ENCODE measurements at regions not wholly inside any gene's neighbourhood (a gene's known extent, or its start where the extent isn't known, plus 50 kb on each side); places are given as distances from the start of the nearest gene placed in this dataset.

GRCh38 chr2:45255563-45255962 is 246.3 kb upstream of the SIX2 start:
- H4K12ac ChIP-seq (ENCODE audit: low read depth, low read length) = no peak overlapping the region
- peaks cover 2% of the 10 kb centered on the region for H3K9me3 ChIP-seq (ENCODE audit: insufficient read depth, low read depth, low read length)
- no peaks in the 10 kb centered on the region for H3K79me1 ChIP-seq (ENCODE audit: low read length)
- no peak overlapping the region for H2BK5ac ChIP-seq (ENCODE audit: low read depth, low read length, poor library complexity)
- H3K79me2 ChIP-seq (ENCODE audit: control insufficient read depth, insufficient read depth, low read length, poor library complexity) = no peaks in the 10 kb centered on the region
- DNase-seq = no peak
- H3K4me3 ChIP-seq (ENCODE audit: low read depth, low read length) = no peak overlapping the region
- H2AFZ ChIP-seq (ENCODE audit: insufficient read depth, low read length, poor library complexity) = no peak overlapping the region
- no peak overlapping the region for H3K18ac ChIP-seq (ENCODE audit: low read length)
- H3K4ac ChIP-seq (ENCODE audit: low read depth, low read length) = no peak overlapping the region
- no peaks in the 10 kb centered on the region for H3K36me3 ChIP-seq (ENCODE audit: control insufficient read depth in 1 of 2, insufficient read depth in 2 of 2, low read length in 2 of 2)
- peaks cover 2 to 12% of the 10 kb centered on the region in 2 experiments for H3K4me1 ChIP-seq (ENCODE audit: control insufficient read depth in 1 of 2, insufficient read depth in 2 of 2, low read length in 2 of 2)
- no peaks in the 10 kb centered on the region for H3K27me3 ChIP-seq (ENCODE audit: insufficient read depth, low read length)
- H3K23ac ChIP-seq (ENCODE audit: low read length) = no peak overlapping the region
- WGBS (ENCODE audit: extremely low coverage, insufficient coverage, insufficient read length) = no CpG with 5 or more reads among the region's 3 CpGs
- no peak overlapping the region for H4K8ac ChIP-seq (ENCODE audit: low read depth, low read length)
- H3K4me2 ChIP-seq (ENCODE audit: low read length) = no peak overlapping the region
- no peak overlapping the region for H2BK12ac ChIP-seq (ENCODE audit: low read length)
- no peak overlapping the region for H3K9ac ChIP-seq (ENCODE audit: low read length)
- H3K14ac ChIP-seq (ENCODE audit: low read length) = no peak overlapping the region
- no peak overlapping the region for H2AK5ac ChIP-seq (ENCODE audit: low read length)
- H3K27ac ChIP-seq (ENCODE audit: low read depth, low read length) = no peak overlapping the region
- no peak overlapping the region for H4K91ac ChIP-seq (ENCODE audit: low read depth, low read length)
- H2BK120ac ChIP-seq (ENCODE audit: insufficient read depth, low read length, poor library complexity) = no peak overlapping the region

- Histone ChIP-seq H2AK5ac (ENCODE audit: low read length) (no peak overlapping the region), H3K9me3 (ENCODE audit: insufficient read depth, low read depth, low read length) (peaks cover 2% of the 10 kb centered on the region), H2AFZ (ENCODE audit: insufficient read depth, low read length, poor library complexity) (no peak overlapping the region), H3K4me2 (ENCODE audit: low read length) (no peak overlapping the region), H3K79me2 (ENCODE audit: control insufficient read depth, insufficient read depth, low read length, poor library complexity) (no peaks in the 10 kb centered on the region), H2BK5ac (ENCODE audit: low read depth, low read length, poor library complexity) (no peak overlapping the region), H3K18ac (ENCODE audit: low read length) (no peak overlapping the region), H3K9ac (ENCODE audit: low read length) (no peak overlapping the region), H2BK120ac (ENCODE audit: insufficient read depth, low read length, poor library complexity) (no peak overlapping the region), H3K27me3 (ENCODE audit: insufficient read depth, low read length) (no peaks in the 10 kb centered on the region), H3K27ac (ENCODE audit: low read depth, low read length) (no peak overlapping the region), H3K23ac (ENCODE audit: low read length) (no peak overlapping the region), H3K4ac (ENCODE audit: low read depth, low read length) (no peak overlapping the region), H2BK12ac (ENCODE audit: low read length) (no peak overlapping the region), H4K8ac (ENCODE audit: low read depth, low read length) (no peak overlapping the region), H3K4me1 (ENCODE audit: control insufficient read depth in 1 of 2, insufficient read depth in 2 of 2, low read length in 2 of 2) (peaks cover 2 to 6% of the 10 kb centered on the region in 2 experiments), H4K91ac (ENCODE audit: low read depth, low read length) (no peak overlapping the region), H3K79me1 (ENCODE audit: low read length) (no peaks in the 10 kb centered on the region), H3K14ac (ENCODE audit: low read length) (no peak overlapping the region), H3K4me3 (ENCODE audit: low read depth, low read length) (no peak overlapping the region), H3K36me3 (ENCODE audit: control insufficient read depth in 1 of 2, insufficient read depth in 2 of 2, low read length in 2 of 2) (no peaks in the 10 kb centered on the region), H4K12ac (ENCODE audit: low read depth, low read length) (no peak overlapping the region)
- no CpG with 5 or more reads among the region's 9 CpGs for WGBS (ENCODE audit: extremely low coverage, insufficient coverage, insufficient read length)
- DNase-seq = no peak
Measured at GRCh38 chr2:45254025-45254424, 244.8 kb upstream of the SIX2 start.

- DNase-seq = no peak
- H2BK120ac ChIP-seq (ENCODE audit: insufficient read depth, low read length, poor library complexity) = no peak overlapping the region
- H4K8ac ChIP-seq (ENCODE audit: low read depth, low read length) = no peak overlapping the region
- H3K9ac ChIP-seq (ENCODE audit: low read length) = no peak overlapping the region
- H3K4me1 ChIP-seq (ENCODE audit: control insufficient read depth in 1 of 2, insufficient read depth in 2 of 2, low read length in 2 of 2) = peaks cover 1 to 3% of the 10 kb centered on the region in 2 experiments
- H4K91ac ChIP-seq (ENCODE audit: low read depth, low read length) = no peak overlapping the region
- no peak overlapping the region for H2AK5ac ChIP-seq (ENCODE audit: low read length)
- H4K12ac ChIP-seq (ENCODE audit: low read depth, low read length) = no peak overlapping the region
- no peaks in the 10 kb centered on the region for H3K36me3 ChIP-seq (ENCODE audit: control insufficient read depth in 1 of 2, insufficient read depth in 2 of 2, low read length in 2 of 2)
- no peak overlapping the region for H2AFZ ChIP-seq (ENCODE audit: insufficient read depth, low read length, poor library complexity)
- H2BK5ac ChIP-seq (ENCODE audit: low read depth, low read length, poor library complexity) = no peak overlapping the region
- H3K9me3 ChIP-seq (ENCODE audit: insufficient read depth, low read depth, low read length) = peaks cover 2% of the 10 kb centered on the region
- H3K14ac ChIP-seq (ENCODE audit: low read length) = no peak overlapping the region
- no peaks in the 10 kb centered on the region for H3K79me2 ChIP-seq (ENCODE audit: control insufficient read depth, insufficient read depth, low read length, poor library complexity)
- H3K27me3 ChIP-seq (ENCODE audit: insufficient read depth, low read length) = no peaks in the 10 kb centered on the region
- no peak overlapping the region for H3K23ac ChIP-seq (ENCODE audit: low read length)
- H3K79me1 ChIP-seq (ENCODE audit: low read length) = no peaks in the 10 kb centered on the region
- H3K27ac ChIP-seq (ENCODE audit: low read depth, low read length) = no peak overlapping the region
- H3K18ac ChIP-seq (ENCODE audit: low read length) = no peak overlapping the region
- H3K4me3 ChIP-seq (ENCODE audit: low read depth, low read length) = no peak overlapping the region
- WGBS (ENCODE audit: extremely low coverage, insufficient coverage, insufficient read length) = no CpG with 5 or more reads among the region's 3 CpGs
- H2BK12ac ChIP-seq (ENCODE audit: low read length) = no peak overlapping the region
- H3K4me2 ChIP-seq (ENCODE audit: low read length) = no peak overlapping the region
- no peak overlapping the region for H3K4ac ChIP-seq (ENCODE audit: low read depth, low read length)
Measured at GRCh38 chr2:45253151-45253550, 243.9 kb upstream of the SIX2 start.

- H3K4me2 ChIP-seq (ENCODE audit: low read length) = no peak overlapping the region
- peaks cover 2% of the 10 kb centered on the region for H3K9me3 ChIP-seq (ENCODE audit: insufficient read depth, low read depth, low read length)
- H3K36me3 ChIP-seq (ENCODE audit: control insufficient read depth in 1 of 2, insufficient read depth in 2 of 2, low read length in 2 of 2) = no peaks in the 10 kb centered on the region
- no peak overlapping the region for H4K8ac ChIP-seq (ENCODE audit: low read depth, low read length)
- no peak overlapping the region for H3K14ac ChIP-seq (ENCODE audit: low read length)
- no peak overlapping the region for H3K4ac ChIP-seq (ENCODE audit: low read depth, low read length)
- DNase-seq = no peak
- H4K91ac ChIP-seq (ENCODE audit: low read depth, low read length) = no peak overlapping the region
- H3K4me3 ChIP-seq (ENCODE audit: low read depth, low read length) = no peak overlapping the region
- H3K23ac ChIP-seq (ENCODE audit: low read length) = no peak overlapping the region
- no peak overlapping the region for H3K9ac ChIP-seq (ENCODE audit: low read length)
- H4K12ac ChIP-seq (ENCODE audit: low read depth, low read length) = no peak overlapping the region
- no peak overlapping the region for H3K27ac ChIP-seq (ENCODE audit: low read depth, low read length)
- H3K79me1 ChIP-seq (ENCODE audit: low read length) = no peaks in the 10 kb centered on the region
- H2BK5ac ChIP-seq (ENCODE audit: low read depth, low read length, poor library complexity) = no peak overlapping the region
- no peak overlapping the region for H2BK12ac ChIP-seq (ENCODE audit: low read length)
- H3K79me2 ChIP-seq (ENCODE audit: control insufficient read depth, insufficient read depth, low read length, poor library complexity) = no peaks in the 10 kb centered on the region
- no peaks in the 10 kb centered on the region for H3K4me1 ChIP-seq (ENCODE audit: control insufficient read depth in 1 of 2, insufficient read depth in 2 of 2, low read length in 2 of 2)
- no peak overlapping the region for H3K18ac ChIP-seq (ENCODE audit: low read length)
- no peak overlapping the region for H2AFZ ChIP-seq (ENCODE audit: insufficient read depth, low read length, poor library complexity)
- no peak overlapping the region for H2BK120ac ChIP-seq (ENCODE audit: insufficient read depth, low read length, poor library complexity)
- H3K27me3 ChIP-seq (ENCODE audit: insufficient read depth, low read length) = no peaks in the 10 kb centered on the region
- H2AK5ac ChIP-seq (ENCODE audit: low read length) = no peak overlapping the region
Measured at GRCh38 chr2:45250176-45250575, 240.9 kb upstream of the SIX2 start.

Data from trophoblast cell (in vitro differentiated cells and primary cell).